ENCODE measurements at regions not wholly inside any gene's neighbourhood (a gene's known extent, or its start where the extent isn't known, plus 50 kb on each side); places are given as distances from the start of the nearest gene placed in this dataset.

DNA sequence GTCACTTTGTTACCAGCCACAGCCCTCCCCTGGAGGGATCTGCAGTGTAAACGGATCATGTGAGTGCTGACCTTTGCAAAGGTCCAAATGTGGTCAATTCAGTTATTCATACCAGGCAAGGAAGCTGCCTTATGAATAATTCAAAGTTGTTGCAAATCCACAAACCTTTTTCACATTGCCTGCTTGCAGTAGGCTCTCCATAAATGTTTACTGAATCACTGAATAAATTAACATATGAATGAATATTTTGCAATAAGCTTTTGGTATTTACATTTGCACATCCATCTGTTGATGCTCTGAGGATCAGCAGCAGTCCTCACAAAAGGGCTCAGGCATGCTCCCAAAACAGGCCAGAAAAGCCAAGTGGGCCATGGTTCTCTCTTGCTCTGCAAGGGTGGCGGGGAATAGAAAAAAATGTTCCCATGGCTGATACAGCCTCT is 156.8 kb downstream of the VAPA start:
- Histone ChIP-seq H3K4me1 (peaks cover 4% of the 10 kb centered on the region), H3K36me3 (no peaks in the 10 kb centered on the region), H3K9me3 (no peaks in the 10 kb centered on the region), H3K27me3 (no peaks in the 10 kb centered on the region), H3K27ac (no peak overlapping the region), H3K4me3 (no peak overlapping the region)
- no peak for DNase-seq
- intact Hi-C loops (cut with DNase I) = no loop called here
- TF ChIP-seq, protein P1, sequence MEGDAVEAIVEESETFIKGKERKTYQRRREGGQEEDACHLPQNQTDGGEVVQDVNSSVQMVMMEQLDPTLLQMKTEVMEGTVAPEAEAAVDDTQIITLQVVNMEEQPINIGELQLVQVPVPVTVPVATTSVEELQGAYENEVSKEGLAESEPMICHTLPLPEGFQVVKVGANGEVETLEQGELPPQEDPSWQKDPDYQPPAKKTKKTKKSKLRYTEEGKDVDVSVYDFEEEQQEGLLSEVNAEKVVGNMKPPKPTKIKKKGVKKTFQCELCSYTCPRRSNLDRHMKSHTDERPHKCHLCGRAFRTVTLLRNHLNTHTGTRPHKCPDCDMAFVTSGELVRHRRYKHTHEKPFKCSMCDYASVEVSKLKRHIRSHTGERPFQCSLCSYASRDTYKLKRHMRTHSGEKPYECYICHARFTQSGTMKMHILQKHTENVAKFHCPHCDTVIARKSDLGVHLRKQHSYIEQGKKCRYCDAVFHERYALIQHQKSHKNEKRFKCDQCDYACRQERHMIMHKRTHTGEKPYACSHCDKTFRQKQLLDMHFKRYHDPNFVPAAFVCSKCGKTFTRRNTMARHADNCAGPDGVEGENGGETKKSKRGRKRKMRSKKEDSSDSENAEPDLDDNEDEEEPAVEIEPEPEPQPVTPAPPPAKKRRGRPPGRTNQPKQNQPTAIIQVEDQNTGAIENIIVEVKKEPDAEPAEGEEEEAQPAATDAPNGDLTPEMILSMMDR (IDR thresholded peaks at IDR 0.05) = no peak
- ATAC-seq = no peak

DNA sequence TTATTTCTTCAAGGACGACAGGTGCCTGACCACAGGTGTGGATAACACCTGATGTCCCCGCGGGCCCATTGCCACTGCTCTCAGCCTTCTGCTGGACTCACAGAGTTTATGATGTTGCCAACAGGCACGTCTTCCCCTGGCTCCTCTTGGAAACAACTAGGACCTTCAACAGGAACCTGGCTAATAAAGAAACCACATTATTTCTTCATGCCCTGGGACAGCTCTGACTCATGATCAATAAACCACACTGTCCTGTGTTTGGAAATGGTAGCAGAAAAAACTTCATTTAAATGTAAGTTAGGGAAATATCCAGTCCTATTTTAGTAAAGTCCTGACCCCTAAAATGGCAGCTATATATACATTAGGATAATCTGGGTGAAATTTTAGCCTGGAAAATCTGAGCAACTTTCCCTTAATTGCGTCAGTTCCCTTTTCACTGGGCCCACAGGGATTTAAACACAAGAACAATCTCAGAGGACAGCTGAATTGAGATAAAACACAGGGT is 158.9 kb downstream of the VAPA start:
- Histone ChIP-seq H3K36me3 (no peaks in the 10 kb centered on the region), H3K4me1 (peaks cover 1% of the 10 kb centered on the region), H3K27ac (no peak overlapping the region), H3K27me3 (no peaks in the 10 kb centered on the region), H3K4me3 (no peak overlapping the region), H3K9me3 (no peaks in the 10 kb centered on the region)
- intact Hi-C loops (cut with DNase I) = no loop called here
- TF ChIP-seq, protein P1 (IDR thresholded peaks at IDR 0.05) = no peak
- DNase-seq (no peak), ATAC-seq (peak; percentile 67)

DNA sequence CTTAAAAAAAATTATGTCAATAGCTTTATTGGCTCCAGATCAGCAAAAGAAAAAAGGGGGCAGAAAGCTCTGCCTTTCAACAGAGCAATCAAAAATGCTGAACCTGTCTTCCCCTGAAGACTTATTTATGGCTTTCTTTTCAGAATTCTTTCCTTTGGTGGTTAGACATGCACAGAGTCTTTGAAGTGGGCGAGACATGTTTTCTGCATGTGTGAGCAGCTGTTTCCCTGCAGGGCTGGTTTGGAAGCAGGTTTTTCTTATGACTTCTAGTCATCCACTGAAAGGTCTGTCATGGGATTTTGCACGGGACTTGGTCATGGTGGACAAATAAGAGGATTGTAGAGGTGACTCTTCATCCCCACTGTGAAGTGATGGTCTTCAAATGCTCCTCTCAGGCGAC is 160.3 kb downstream of the VAPA start:
- no peak for DNase-seq

DNA sequence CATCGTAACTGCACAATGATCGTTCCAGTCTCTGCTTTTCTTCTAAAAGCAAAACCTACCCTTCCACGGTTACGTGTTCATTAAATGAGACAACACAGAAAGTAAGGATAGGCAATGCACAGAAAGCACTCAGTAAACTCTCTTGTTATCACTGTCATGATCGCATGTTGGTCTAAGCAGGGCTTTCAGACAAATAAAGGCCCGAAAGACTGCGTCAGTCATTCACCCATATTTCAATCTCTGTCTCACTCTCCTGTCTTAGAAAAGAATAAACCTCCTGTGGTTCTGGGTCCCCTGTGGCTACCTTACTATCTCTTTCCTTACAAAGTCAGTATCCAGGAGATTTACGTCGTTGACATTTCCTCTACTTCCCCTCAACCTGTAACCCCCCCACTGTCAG is 160.9 kb downstream of the VAPA start:
- intact Hi-C loops (cut with DNase I) = no loop called here
- Histone ChIP-seq H3K9me3 (no peaks in the 10 kb centered on the region), H3K27ac (no peak overlapping the region), H3K4me3 (no peak overlapping the region), H3K4me1 (no peaks in the 10 kb centered on the region), H3K27me3 (no peaks in the 10 kb centered on the region), H3K36me3 (no peaks in the 10 kb centered on the region)
- TF ChIP-seq, protein P1 (IDR thresholded peaks at IDR 0.05) = no peak
- ATAC-seq = no peak
- no peak for DNase-seq

More for the DNA sequence above, 160.3 kb downstream of the VAPA start:
- intact Hi-C loops (cut with DNase I) = no loop called here
- no peaks in the 10 kb centered on the region for H3K4me1 ChIP-seq
- no peaks in the 10 kb centered on the region for H3K36me3 ChIP-seq
- H3K4me3 ChIP-seq = no peak overlapping the region
- H3K27me3 ChIP-seq = no peaks in the 10 kb centered on the region
- TF ChIP-seq, protein P1 (IDR thresholded peaks at IDR 0.05) = no peak
- H3K27ac ChIP-seq = no peak overlapping the region
- no peak for ATAC-seq
- no peaks in the 10 kb centered on the region for H3K9me3 ChIP-seq

DNA sequence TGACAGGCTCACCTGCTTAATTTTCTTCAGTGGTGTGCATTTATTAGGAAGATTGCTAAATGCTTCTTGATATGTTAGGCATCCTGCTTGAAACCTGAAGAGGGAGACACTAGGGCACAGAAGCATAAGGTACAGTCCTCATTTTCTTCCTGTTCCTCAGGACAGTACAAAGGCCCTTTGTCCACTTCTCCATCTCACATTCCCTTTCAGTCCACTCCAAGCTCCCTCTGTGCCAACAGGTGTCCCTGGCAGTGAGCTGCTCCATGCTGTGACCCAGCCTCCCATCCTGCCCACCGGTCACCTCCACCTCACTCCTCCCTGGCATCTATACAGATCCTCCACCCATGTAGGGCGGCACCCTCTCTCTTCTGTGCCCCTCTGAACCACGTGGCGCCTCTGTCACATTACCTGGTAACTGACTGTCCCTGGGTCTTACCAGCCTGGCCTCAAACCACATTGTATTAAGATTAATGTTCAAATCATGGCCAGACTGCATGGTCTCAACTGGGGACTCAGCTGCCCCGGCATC is 162.8 kb downstream of the VAPA start:
- TF ChIP-seq, protein P1 (IDR thresholded peaks at IDR 0.05) = no peak
- intact Hi-C loops (cut with DNase I) = no loop called here
- ATAC-seq (no peak), DNase-seq (no peak)
- Histone ChIP-seq H3K27me3 (no peaks in the 10 kb centered on the region), H3K36me3 (no peaks in the 10 kb centered on the region), H3K4me1 (no peaks in the 10 kb centered on the region), H3K9me3 (no peaks in the 10 kb centered on the region), H3K27ac (no peak overlapping the region), H3K4me3 (no peak overlapping the region)

DNA sequence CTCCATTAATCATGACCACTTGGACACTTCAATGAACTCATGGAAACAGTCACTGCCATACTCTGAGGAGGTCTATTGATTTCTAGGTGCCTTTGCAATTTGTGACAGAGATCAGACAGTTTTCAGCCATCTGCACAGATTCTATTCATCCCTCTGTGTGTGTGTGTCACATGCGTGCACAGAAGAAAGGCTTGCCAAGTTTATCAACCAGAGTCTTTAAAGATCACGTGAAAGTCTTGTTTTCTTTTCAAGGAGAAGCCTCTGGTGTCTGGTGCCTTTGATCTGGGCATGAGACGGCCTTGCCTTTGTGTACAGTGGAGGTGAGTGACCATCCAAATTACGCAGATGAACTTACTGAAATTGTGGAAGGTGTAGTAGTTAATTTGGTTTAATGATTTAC is 164.2 kb downstream of the VAPA start:
- ATAC-seq (no peak), DNase-seq (no peak)
- TF ChIP-seq, protein P1 (IDR thresholded peaks at IDR 0.05) = no peak
- Histone ChIP-seq H3K4me1 (no peaks in the 10 kb centered on the region), H3K27ac (no peak overlapping the region), H3K4me3 (no peak overlapping the region), H3K27me3 (no peaks in the 10 kb centered on the region), H3K36me3 (no peaks in the 10 kb centered on the region), H3K9me3 (peaks cover 4% of the 10 kb centered on the region)
- intact Hi-C loops (cut with DNase I) = no loop called here
